SK-N-MC (cell line): ENCODE measurements at regions not wholly inside any gene's neighbourhood (a gene's known extent, or its start where the extent isn't known, plus 50 kb on each side); places are given as distances from the start of the nearest gene placed in this dataset.

Experiments
- EZH2 ChIP-seq: fragments of 200-600 bp; sonication (generic); IDR thresholded peaks from one replicate; pipeline ENCODE4 v1.6.1; 2017; ENCODE audit warnings: antibody characterized with exemption
- POLR2AphosphoS5 ChIP-seq: IDR thresholded peaks from 2 replicates; pipeline ENCODE4 v1.6.1; 2012; ENCODE audit warnings: mild to moderate bottlenecking, low read depth, low read length, borderline replicate concordance

- TF ChIP-seq EZH2 (no peak), POLR2AphosphoS5 (no peak)
Observed at GRCh38 chr7:101688183-101688831, 59.2 kb upstream of the MYL10 start.
